ENCODE measurements at regions not wholly inside any gene's neighbourhood (a gene's known extent, or its start where the extent isn't known, plus 50 kb on each side); places are given as distances from the start of the nearest gene placed in this dataset.
"Not testable (repeated sequence)": the region's sequence is repeated elsewhere in the genome, so short reads cannot be mapped to it uniquely, and the experiment has no call there.

DNA sequence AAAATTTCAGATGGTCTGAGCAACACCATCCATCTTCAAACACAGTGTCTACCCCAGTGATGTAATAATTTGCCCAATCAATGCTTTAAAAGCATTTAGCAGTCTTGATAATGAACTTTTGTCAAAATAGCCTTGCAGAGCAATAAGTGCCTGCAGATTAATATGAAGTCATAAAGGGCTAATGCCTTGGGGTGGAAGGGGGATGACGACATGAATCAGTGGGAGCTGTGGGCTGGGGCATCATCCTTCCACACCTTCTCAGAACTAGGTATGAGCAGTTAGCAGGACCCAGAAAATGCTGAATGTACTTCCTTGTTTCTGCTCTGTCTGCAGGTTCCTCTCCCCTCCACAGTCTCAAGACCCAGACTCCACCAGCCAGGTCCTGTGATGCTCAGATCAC, 166.2 kb upstream of the MAFB start:
- DNase-seq (ENCODE audit: low read depth) = no peak

DNA sequence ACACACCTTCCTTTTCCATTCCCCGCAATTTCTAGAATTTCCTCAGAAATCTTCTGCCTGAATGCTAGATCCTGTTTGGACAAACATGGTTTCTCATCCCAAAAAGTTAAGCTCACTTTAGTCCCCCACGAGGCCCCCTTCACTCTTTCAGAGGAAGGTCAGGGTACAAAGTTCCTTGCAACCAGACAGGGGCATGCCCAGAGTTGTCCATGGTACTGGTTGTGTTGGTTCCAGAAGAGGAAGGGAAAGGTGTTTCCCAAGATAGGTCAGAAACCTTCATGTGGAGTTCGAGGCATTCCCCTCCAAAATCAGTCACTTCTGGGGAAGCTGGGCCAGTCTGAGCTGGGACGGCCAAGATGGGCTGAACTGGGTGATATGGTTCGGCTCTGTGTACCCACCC, 167.6 kb upstream of the MAFB start:
- DNase-seq (ENCODE audit: low read depth) = no peak

DNA sequence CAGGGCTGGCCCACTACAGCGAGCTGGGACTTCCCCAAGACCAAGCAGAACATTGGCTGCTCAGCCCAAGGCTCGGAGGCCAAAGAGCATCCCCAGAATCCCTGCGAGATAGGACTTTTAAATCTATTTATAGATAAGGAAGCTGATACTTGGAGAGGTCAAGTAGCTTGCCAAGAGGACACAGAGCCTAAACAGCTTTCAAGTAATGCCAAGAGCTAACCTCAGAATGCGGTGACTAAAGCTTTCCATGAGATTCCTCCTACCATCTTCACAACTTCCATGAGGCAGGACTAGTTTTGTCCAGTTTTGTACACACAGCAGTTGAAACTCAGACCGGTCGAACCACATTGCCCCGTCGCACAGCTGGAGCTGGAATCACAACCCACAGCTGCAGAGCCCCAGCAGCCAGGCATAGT, 168.1 kb upstream of the TOP1 start:
- DNase-seq (ENCODE audit: low read depth) = peak; percentile 98

DNA sequence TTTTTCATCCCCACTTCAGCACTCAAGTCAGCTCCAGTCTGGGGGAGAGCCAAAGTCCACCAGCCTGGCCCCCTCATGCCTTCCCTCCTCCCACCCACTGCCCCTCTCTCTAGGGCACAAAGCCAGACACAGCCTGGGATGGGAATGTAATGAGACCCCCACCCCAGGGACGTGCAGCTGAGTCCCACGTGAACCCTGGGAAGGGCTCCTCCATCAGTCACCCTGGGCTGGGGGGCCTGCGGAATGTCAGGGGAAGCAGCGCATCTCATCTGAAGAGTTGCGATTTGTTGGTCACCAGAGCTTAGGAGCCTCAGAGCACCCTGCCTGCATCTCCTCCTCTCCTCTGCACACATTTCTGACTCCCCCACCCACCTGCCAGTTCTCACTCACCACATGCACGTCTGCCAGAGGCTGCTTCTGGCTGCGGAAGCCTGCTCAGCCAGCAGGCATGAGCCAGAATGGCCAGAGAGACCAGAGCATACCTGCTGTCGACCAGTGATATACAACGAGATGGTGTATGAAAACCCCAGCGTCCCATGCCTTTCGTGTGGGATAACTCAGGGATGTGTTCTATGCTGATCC, 167.1 kb upstream of the TOP1 start:
- DNase-seq (ENCODE audit: low read depth) = no peak

DNA sequence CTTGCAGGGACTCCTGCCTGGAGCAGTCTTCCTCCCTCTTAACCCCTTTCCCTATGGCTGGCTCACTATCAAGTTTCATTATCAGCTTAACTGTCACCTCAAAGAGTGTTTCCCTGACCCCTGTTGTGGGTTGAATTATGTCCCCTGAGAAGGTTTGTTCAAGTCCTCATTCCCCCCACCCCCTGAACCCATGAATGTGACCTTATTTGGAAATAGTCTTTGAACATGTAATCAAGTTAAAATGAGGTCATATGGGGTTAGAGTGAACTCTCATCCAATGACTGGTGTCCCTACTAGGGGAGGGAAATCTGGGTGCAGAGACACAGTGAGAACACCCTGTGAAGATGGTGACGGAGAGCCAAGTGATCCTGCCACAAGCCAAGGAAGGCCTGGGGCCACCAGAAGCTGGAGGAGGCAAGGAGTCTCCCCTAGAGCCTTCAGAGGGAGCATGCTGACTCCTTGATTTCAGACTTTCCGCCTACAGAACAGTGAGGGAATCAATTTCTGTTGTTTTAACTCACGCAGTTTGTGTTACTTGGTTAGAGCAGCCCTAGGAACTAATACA, 165.2 kb upstream of the TOP1 start:
- peak; percentile 50 for DNase-seq (ENCODE audit: low read depth)

DNA sequence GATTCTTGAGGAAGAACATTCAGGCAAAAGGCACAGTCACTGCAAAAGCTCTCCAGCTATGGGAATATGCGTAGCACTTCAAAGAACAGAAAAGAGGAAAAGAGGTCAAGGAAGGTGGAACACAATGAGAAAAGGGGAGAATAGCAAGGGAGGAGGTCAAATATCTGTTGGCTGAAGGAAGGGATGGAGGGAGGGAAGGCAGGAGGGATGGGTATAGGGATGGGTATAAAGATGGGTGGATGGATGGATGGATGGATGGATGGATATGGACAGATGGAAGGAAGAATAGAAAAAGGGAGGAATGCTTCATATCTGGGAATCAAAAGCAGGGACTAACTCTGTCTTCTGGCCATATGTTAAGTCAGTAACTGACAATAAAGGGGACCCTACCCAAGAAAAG, 164.2 kb upstream of the TOP1 start:
- no peak for DNase-seq (ENCODE audit: low read depth)

DNA sequence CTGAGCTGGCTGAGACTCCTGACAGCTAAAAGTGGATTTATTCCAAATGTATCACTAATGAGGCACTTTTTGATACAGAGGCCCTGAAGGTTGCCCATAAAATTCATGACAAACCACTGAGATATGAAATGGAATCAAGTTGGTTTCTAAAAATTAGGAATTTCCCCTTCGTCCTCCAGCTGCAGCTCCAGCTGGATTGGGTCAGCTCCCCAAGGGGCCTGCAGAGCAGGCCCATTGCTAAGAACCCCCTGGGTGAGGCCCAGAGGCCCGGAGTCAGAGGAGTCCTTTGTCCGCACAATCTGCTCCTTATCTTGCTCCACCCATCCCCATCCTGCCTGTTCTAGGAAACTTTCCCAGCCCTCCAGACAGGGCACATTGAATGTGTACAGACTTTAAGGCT, 163.5 kb upstream of the TOP1 start:
- peak; percentile 71 for DNase-seq (ENCODE audit: low read depth)

DNA sequence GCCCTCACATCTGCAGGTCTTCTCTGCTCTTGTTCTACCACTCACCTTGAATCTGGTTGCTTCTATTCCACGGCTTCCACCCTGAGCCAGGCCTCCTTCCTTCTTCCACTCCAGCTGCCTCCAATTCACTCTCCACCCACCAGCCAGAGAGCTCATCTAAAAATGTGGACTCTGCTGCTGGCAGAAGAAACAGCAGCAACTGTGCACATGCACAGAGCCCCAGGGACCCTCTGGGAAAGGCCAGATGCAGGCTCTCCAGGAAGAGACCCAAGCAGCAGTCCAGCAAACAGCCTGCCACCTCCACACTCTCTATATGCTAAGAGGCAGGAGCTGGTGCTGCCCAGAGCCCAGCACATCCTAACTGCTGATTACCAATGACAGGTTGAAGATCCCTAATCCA, 162.6 kb upstream of the TOP1 start:
- no peak for DNase-seq (ENCODE audit: low read depth)

DNA sequence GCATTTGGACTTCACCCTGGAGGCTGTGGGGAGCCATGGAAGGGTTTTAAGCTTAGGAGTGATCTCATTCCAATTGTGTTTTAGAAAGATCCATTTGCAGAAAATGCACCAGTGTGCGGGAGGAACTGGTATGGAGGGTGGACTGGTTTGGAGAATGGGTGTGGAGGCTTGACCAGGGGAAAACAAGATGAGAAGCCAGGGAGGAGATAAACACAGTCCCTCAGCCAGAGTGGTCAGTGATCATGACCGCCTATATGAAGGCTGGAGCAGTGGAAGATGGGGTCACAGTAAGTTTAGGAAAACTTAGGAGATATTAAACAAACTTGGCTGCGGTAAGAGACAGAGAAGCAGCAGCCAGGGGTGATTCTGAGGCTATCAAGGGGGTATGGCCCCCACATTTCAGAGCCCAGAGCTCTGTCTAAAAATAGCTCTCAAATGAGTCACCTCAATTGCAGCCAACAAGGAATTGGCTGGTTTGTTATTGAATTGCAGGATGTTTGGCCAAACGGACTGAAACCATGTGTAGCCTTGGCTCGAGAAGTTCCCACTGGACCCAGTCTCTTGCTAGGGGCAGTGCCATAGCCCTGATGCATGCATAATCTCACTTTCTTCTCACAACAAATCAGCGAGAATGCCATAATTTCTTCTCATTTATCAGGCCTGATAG, 159.9 kb upstream of the TOP1 start:
- peak; percentile 89 for DNase-seq (ENCODE audit: low read depth)

DNA sequence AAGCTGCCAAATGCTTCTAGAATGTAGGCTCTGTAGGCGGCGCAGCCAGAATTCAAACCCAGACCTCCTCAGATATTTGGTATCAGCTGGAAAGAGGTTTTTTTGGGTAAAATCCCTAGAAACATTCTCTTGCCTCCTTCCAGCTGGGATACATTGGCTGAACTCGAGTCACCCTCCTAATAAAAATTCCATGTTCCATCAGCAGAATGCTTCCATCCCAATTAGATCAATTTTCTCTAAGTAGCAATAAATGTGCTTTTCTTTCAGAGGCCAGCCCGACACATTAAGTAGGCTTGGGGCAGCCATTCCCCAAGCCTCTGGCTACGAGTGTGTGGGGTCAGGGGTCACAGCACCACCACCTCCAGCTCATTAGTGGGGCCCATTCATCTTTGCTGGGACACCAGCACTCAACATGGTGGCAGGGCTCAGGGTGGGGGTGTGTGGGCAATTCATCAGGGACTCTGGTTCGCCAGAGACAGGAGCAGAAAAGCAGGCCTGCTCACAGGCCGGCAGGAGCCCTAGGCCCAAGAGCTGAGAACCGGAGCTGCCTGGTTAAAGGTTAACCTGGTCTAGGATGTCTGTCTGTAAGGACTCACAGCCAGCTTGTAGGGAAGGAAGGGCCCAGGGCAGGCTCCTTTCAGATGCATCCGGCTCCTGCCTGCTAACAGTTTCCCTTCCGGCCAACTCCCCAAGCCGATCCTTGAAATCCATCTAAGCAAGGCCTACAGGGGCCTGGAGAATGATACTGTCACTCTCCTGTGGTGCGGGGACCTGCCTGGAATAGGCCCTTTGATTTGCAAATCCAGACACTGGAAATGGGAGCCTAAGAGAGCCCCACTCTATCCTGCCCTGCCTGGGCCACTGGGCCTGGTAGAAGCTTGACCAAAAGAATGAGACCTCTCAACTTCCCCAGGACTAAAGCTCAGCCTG, 159.1 kb upstream of the TOP1 start:
- DNase-seq (ENCODE audit: low read depth) = no peak

DNA sequence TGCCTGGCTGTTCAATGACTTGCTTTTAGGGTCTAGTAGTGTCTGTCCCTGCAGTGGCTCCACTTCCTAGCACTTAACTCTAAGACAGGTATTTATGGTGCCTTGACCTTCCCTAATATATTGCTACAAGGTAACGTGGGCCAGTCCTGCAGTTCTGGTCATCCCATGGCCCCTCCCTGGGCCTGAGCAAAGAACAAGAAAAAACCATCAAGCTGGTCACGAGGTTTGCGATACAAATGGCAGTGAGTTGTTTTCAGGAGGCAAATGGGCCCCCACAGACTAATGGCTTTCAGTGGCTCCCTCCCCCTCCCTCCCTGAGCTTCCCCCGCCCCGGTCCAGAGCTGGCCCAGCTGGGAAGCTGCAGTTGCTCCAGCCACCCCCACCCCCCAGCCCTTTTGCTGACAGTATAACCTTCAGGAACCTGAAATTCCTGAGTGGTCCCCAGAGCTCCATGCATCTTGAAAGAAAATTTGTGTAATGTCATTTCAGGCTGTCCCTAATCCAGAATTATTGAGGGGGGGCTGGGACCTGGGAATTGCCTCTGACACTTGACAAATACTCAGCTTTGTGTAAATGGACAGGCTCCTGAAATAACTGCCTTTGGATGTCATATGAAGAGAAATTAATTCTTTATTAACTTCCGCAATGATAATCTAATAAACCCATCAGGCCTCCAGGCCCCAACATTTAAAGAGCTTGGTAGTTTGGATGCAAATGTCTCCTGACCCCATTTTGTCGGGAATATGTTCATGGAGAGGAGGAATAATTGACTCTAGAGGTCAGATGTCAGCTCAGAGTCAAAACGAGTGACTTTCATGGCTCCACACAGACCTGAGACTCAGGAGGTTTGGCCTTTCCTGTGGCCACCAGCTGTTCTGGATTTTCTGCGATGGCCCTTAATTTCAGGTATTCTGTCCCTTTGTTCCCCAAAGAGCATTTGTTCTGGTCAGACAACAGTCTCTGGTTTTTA, 153.2 kb upstream of the TOP1 start:
- no peak for DNase-seq (ENCODE audit: low read depth)

DNA sequence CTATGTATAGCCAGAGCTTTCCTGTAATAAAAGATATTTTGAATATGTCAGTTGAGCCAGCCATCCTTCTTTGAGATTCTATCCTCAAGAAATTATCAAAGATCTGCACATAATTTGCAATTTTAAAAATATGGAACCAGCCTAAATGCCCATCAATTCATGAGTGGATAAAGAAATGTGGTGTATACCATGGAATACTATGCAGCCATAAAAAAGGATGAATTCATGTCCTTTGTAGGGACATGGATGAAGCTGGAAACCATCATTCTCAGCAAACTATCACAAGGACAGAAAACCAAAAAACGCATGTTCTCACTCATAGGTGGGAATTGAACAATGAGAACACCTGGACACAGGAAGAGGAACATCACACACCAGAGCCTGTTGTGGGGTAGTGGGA, 150.5 kb upstream of the TOP1 start:
- DNase-seq (ENCODE audit: low read depth) = not testable (repeated sequence)

DNA sequence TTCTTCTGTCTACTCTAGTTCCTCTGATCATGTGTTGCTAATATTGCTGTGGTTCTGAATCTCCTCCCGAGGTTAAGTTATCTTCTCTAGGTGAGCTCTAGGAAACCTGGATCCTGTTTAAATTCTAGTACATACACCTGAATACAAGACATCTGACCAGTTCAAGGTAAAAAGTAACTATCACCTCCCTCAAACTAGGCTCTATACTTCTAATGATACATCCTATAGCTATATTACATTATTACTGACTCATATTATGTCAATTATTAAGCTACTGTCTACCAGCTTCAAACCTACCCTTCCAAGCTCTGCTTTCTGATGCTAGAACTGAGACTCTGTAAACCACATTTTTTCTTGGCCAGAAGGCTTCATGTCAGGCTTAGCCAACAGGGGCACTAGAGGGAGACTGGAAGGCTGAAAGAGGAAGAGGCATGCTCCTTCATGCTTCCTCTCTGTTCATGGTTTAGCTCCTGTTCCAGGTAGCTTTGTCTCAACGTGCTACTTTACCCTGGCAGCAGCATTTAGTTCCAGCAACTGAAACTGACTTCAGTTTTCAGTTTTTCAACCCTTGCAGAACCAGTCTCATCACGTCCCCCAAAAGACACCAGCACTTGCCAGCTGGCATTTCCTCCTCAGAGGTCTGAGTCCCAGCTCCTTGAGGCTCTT, 148.4 kb upstream of the TOP1 start:
- peak; percentile 28 for DNase-seq (ENCODE audit: low read depth)

DNA sequence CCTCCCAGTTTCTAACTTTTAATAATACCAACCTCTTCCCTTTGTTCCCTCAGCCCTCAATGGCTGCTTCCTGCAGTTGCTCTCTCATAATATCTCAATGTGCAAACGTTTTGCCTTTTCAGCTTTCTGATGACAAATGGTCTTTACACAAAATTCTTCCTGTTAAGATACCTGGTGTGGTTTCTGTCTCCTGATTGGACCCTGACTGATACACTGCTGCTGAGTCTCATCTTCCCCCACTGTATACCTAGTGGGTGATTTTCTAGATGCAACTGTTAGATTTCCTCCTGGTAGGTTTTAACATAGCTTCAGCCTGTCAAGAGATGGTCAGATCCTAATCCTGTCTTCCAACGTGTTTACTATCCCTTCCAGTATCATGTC, 147.9 kb upstream of the TOP1 start:
- no peak for DNase-seq (ENCODE audit: low read depth)

DNA sequence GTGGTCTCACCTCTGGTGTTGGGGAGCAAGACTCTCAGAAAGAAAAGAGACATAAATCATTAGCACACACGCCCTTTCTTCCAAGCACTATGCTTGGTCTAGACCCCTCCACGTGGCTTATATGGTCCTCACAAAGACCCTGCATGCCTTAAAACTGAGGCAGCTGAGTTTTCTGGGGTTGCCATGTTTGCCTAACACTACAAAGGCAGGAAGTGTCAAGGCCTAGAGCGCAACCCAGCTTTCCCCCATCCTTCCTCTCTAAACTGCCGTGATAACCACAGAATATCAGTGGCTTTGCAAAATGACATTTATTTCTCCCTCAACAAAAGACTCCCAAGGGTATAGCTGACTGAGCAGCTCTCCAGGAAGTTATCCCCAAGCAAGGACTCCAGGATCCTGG, 146.5 kb upstream of the TOP1 start:
- no peak for DNase-seq (ENCODE audit: low read depth)

DNA sequence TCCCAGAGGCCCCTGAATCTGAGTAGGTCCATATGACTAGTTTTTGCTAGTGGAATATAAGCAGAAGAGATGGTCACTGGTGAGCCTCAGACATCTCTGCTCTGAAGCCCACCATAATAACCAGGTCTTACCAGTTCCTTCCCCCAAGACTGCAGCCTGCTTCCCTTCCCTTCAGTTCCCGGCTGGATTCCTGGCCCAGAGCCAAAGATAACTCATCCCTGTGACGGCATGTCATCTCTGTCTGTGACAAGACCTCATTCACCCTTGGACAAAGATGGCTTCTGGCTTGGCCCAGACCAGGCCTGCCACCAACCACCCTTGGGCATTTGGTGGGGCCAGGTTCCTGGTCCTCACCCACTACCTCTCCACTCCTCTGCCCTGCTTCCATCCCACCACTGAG, 145.5 kb upstream of the TOP1 start:
- no peak for DNase-seq (ENCODE audit: low read depth)

DNA sequence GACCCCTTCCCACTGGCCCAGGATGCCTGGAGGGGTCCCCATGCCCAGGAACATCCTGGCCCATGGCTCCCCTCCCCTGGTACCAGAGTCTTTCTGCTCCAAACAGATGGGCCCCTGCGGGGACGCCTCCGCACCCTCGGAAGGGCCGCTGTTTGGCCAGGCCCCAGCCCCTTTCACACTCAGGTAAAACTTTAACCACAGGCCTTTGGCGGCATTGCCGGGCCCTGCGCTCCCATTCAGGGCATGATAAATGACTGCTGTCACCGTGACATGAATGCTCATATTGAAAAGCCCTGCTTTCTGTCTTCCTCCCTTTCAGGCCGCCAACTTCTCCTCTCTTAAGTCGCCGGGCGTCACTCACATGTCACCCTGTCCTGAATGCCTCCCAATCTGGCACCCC, 141.5 kb upstream of the TOP1 start:
- DNase-seq (ENCODE audit: low read depth) = no peak

DNA sequence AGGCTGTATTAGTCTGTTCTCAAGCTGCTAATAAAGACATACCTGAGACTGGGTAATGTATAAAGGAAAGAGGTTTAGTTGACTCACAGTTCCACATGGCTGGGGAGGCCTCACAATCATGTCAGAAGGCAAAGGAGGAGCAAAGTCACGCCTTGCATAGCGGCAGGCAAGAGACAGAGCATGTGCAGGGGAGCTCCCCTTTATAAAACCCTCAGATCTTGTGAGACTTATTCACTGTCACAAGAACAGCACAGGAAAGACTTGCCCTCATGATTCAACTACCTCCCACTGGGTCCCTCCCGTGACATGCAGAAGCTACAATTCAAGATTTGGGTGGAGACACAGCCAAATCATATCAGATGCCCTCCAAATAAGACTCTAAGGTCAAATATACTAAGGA, 139.4 kb upstream of the TOP1 start:
- DNase-seq (ENCODE audit: low read depth) = not testable (repeated sequence)

DNA sequence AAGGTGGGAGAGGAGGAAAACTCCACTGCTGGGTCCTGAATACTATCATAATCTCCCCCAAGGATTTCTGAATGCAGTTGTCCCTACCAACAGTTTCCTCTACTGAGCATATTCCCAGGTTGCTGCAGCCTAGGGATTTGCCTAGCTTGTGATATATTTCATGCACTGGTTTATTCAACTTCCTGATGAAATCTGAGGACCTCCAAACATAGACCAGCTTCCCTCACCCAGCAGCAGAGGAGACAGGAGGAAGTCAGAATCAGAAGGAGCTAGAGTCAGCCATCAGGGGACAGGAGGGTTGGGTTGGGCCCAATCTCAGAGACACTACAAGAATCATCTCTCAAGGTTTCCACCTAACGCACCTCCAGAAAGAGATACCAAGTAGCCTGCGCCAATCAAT, 138.4 kb upstream of the TOP1 start:
- DNase-seq (ENCODE audit: low read depth) = no peak

DNA sequence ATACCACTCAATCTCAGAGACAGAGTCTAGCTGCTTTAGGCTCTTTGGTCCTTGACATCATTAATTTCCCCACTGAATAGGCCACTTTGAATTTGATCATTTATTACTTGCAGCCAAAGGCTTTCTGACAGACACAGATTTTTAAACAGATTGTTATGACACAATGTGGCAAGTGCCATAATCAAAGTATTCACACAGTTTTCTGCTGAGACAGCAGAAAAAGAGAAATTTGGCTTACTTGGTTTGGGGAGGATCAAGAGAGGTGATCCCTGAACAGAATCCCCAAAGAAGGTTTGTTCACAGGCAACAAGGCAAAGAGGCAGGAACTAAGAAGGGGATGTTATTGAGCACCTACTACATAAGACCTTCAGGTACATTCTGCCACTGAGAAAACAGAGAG, 138.0 kb upstream of the TOP1 start:
- no peak for DNase-seq (ENCODE audit: low read depth)

DNA sequence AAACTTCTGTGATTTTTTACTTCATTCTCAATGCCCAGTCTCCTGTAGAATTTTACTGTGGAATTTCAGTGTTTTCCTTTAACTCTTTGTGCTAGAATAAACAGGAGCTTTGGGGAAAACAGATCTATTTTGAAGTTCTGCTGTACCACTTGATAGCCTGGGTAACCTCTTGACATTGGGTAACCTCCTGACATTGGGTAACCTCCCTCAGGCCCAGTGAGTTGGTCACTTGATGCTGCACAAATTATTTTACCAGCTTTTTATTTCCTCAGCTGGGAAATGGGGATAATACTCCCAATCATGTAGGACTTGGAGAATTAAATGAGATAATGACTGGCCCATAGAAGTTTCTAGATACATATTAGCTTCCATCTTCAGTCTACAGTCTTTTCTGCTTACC, 137.3 kb upstream of the TOP1 start:
- no peak for DNase-seq (ENCODE audit: low read depth)

Data from M059J (cell line).